Transverse colon (tissue), 4 donors: ENCODE measurements at regions not wholly inside any gene's neighbourhood (a gene's known extent, or its start where the extent isn't known, plus 50 kb on each side); places are given as distances from the start of the nearest gene placed in this dataset.

Experiments
- CTCF ChIP-seq, 5 experiments: fragments of 200-600 bp in 3 of 5; fragments of 450-650 bp in 2 of 5; sonication (generic) in 3 of 5; IDR thresholded peaks; 1 replicate in 2 of 5; 2 replicates in 3 of 5; pipeline ENCODE4 v1.5.1; 2016 to 2017; ENCODE audit warnings: antibody characterized with exemption in 5 of 5, inconsistent platforms in 3 of 5, mild to moderate bottlenecking in 2 of 5, moderate library complexity in 1 of 5
- EP300 ChIP-seq: sonication (generic); formaldehyde crosslinking; IDR thresholded peaks from one replicate; pipeline ENCODE4 v1.6.1; 2017; ENCODE audit warnings: antibody characterized with exemption, low read depth
- POLR2A ChIP-seq: fragments of 450-650 bp; IDR thresholded peaks from one replicate; pipeline ENCODE4 v1.6.1; 2016; ENCODE audit warnings: antibody characterized with exemption, mild to moderate bottlenecking, moderate library complexity
- POLR2AphosphoS5 ChIP-seq, 3 donors: sonication (generic); formaldehyde crosslinking; IDR thresholded peaks; one replicate each; pipeline ENCODE4 v1.6.1; 2016; ENCODE audit warnings: antibody characterized with exemption in 3 of 3

GRCh38 chr3:34531156-34531555 lies 732.7 kb downstream of the PDCD6IP start:
- TF ChIP-seq CTCF (IDR thresholded peaks at IDR 0.05) (no peak), EP300 (no peak), POLR2AphosphoS5 (IDR thresholded peaks at IDR 0.05) (no peak), POLR2A (no peak)
